MV-4-11 (cell line): ENCODE measurements at regions not wholly inside any gene's neighbourhood (a gene's known extent, or its start where the extent isn't known, plus 50 kb on each side); places are given as distances from the start of the nearest gene placed in this dataset.
A peak's percentile ranks its signal among the peaks of the same experiment; 100 is the strongest.
"Not testable (repeated sequence)": the region's sequence is repeated elsewhere in the genome, so short reads cannot be mapped to it uniquely, and the experiment has no call there.

Experiments used
- DNase-seq: peaks from one replicate; lab custom pipeline; 2025; lab: John Stamatoyannopoulos, UW

DNA sequence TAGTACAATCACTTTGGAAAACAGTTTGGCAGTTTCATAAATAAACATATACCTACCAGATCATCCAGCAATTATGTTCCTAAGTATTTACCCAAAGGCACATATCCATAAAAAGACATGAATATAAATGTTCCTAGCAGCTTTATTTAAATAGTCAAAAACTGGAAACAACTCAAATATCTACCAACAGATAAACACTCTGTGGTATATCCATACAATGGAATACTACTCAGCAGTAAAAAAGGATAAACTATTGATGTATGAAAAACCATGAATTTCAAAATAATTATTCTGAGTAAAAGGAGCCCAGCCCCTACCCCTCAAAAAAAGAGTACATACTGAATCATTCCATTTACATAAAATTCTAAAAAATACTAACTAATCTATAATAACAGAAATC is 232.7 kb upstream of the SLC30A5 start:
- no peak for DNase-seq

DNA sequence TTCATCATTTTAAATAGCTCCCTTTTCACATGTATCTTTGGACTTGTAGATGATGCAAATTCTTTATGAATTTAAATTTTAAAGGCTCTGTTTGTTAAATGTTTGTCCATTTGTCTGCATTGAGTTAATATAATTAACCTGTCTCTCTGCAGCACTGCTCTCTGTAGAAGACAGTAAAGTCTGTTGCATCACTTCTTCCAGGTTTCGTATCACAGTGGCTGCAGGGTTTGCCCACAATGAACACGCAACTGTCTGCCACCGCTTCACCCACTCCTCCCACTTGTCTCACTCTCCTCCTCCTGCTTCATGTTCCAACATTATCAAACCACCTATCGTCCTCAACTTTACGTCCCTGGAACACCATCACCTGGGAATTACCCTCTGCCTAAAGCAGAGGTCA is 231.3 kb upstream of the SLC30A5 start:
- DNase-seq = no peak

DNA sequence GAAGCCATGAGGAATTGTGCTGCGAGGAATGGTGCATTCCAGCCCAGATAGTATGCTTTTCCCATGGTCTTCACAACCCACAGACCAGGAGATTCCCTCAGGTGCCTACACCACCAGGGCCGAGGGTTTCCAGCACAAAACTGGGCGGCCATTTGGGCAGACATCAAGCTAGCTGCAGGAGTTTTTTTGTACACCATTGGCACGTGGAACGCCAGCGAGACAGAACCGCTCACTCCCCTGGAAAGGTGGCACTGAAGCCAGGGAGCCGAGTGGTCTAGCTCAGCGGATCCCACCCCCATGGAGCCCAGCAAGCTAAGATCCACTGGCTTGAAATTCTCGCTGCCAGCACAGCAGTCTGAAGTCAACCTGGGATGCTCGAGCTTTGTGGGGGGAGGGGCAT is 228.6 kb upstream of the SLC30A5 start:
- DNase-seq = not testable (repeated sequence)

DNA sequence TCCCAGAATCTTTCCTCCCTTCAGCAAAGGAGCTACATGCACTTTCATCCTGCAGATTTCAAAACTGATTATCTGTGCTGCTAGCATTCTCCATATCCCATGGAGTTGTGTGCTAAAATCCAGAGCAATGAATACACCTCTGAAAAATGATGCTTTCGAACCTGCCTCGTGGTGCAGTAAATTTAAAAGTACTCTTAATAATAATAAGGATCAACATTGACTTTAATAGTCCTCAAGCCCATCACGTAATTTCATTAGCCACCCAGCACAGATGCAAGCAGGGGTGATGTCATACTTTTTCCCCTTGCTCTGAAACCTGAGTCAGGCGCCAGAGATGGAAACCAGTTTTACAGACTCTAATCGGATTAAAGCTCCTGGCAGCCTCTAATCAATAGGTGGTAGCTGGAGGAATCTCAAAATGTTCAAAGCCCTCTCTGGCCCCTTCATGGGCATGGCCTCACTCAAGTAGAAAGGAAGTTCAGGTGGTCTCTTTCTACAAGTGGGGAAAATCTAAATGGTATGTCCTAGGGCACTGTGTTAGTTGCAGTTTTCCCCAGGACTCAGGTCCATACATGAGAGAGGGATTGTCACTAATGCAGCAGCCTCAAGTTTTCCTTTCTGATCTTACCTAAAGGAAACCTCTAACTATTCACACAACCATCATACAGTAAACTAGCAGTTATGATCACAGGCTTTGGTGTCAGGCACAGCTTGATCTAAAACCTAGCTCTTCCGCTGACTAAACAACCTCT is 221.6 kb upstream of the SLC30A5 start:
- no peak for DNase-seq

DNA sequence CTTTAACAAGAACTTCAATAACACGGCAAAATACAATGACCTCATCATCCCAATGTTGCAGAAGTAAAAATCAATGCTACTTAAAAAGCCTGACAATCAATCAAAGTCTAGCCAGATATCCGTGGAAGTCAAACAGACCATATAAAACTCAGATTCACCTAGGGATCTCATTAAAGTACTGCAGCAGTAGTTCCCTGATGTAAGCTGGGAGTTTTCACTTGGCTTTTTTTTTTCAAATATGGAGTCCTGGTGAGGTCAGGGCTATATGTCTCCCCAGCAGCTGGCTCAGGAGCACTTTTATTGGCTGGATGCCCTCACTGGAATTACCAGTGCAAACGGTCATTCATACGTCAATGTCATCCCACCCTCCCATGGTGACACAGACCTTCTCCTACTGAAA is 220.6 kb upstream of the SLC30A5 start:
- DNase-seq = no peak

DNA sequence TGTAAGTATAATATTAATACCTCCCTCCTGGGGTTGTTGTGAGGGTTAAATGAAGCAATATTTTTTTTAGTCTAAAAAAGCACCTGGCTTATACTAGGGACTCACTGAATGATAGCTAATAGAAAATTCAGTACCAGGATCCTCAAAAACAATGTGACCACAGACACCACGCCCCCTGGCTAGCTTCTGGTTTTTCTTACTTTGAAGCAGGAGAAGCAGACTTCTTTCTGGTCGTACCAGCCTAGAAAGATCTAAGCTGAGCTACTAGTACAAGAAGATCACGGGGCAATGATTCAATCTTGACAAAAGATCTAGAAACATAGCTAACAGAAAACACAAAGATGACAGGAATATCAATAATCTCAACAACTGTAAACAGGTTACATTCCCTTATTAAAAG is 218.5 kb upstream of the SLC30A5 start:
- DNase-seq = no peak

DNA sequence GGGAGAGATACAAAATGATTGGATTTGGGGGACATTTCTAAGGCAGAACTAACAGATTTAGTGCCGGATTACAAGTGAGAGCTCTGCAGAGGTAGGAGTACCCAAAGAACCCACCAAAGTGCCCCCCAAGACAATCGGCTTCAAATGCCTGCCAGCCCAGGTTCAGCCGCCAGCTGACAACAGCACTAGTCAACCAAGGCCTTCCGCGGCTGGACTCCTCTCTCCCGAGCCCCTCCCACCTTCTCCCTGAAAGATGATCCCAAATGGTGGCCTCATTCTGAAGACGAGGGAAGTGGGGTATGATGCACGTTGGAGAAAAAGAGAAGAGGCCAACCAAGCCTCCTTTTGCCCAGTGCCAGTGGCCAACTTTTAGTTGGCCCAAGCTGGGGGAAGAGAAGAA is 210.4 kb upstream of the SLC30A5 start:
- no peak for DNase-seq

DNA sequence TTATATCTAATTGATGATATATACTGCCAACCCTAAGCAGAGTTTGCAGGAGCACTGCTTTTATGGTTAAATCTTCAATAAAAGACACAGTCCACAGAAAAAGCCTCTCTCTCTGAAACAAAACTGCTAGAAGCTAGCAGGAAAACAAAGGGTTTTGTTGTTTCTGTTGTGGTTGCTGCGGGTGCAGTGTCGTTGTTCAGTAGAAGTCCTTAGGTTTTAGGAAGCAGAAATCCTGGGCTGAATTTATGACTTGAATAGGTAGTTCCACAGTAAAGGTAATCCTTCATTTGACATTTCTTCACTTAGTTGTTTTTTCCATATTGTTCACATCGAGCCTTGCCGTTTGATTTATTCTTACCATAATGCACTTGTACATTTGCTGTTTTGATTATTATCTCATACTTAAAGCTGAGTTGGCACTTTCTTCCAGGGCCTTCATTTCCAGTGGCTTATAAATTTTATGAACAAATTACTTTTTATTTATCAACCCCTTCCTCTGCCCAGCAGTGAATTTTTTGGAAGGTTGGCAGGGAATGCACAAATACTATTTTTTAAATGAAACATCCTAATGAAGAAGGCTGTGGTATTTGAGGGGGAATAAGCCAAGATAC is 209.6 kb upstream of the SLC30A5 start:
- DNase-seq = no peak

DNA sequence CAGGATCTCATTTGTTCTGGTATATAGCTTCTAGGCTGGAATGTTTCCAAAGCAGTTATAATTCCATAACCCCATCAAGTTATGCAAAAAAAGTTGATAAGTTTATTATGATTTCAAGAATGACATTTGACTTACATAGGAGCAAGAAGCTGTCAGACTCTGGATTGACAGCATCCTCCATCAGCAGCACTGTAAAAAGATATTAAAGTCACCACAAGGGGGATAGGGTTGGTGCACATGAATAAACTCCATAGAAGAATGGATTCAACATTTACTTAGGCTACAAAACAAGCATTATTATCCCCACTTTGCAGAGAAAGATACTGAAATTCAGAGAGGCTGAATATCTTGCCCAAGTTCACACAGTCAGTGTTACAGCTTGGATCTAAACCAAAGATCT is 208.9 kb upstream of the SLC30A5 start:
- DNase-seq = no peak

DNA sequence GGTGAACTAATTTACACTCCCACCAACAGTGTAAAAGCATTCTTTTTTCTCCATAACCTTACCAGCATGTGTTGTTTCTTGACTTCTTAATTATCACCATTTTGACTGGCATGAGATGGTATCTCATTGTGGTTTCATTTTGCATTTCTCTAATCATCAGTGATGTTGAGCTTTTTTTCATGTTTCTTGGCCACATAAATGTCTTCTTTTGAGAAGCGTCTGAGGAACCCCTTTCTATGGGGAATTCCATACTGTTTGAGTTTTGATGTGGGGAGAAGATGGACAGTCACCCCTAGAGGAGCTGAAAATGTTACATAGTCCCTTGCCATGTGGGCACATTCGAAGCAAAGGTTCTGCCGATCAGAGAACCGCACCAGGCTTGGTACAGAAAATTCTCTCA is 207.0 kb upstream of the SLC30A5 start:
- no peak for DNase-seq

DNA sequence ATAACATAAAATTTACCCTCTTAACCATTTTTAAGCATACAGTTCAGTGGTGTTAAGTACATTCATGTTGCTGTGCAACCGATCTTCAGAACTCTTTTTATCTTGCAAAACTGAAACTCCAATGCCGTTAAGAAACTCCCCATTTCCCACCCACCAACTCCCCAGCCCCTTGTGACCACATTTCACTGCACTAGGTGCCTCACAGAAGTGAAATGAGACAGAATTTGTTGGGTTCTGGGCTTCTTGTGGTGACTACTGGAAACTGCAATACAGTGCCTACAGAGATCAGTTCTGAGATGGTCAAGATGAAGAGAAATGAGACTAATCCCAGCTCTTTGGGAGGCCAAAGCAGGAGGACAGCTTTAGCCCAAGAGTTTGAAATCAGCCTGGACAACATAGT is 202.1 kb upstream of the SLC30A5 start:
- DNase-seq = no peak

DNA sequence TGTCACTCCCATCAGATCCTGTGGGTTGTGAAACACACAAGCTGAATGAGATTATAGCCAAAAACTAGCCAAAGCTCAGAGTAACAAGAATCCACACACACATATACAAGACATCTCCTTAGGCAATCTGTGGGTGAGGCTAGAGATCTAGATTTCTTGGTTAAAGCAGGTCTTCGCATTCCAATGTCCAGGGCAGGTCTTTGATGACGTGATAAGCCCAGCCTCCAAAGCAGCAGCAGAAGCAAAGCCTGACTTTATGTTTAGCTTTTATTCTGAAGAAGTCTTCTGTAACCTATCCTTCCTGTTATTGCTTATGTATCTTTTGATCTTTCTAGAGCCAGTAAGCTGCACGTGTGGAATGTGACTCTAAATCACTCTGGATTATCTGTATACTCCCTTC is 199.1 kb upstream of the SLC30A5 start:
- no peak for DNase-seq

DNA sequence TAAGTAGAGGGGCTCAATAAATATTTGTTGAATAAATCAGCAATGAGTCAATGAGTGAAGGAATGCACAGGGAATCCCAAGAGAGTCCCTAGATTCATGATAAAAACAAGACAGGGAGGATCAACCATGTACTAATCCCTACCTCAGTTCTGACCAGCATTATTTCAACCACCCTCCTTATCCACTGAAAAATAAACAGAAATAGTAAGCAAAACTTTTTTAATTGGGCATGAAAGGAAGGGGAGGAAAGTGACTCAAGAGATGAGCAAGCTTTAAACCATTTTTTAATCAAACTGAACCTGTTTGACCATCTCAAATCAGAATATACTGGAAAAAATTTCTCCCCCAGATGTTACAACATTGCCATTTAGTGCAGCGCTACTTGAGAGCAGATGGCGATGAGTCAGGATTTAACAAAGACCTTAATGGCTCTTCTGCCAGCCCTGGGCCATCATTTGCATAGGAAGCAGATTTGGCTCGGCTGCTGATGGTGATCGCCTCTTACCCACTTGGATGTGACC is 194.8 kb upstream of the SLC30A5 start:
- peak; percentile 35 for DNase-seq

DNA sequence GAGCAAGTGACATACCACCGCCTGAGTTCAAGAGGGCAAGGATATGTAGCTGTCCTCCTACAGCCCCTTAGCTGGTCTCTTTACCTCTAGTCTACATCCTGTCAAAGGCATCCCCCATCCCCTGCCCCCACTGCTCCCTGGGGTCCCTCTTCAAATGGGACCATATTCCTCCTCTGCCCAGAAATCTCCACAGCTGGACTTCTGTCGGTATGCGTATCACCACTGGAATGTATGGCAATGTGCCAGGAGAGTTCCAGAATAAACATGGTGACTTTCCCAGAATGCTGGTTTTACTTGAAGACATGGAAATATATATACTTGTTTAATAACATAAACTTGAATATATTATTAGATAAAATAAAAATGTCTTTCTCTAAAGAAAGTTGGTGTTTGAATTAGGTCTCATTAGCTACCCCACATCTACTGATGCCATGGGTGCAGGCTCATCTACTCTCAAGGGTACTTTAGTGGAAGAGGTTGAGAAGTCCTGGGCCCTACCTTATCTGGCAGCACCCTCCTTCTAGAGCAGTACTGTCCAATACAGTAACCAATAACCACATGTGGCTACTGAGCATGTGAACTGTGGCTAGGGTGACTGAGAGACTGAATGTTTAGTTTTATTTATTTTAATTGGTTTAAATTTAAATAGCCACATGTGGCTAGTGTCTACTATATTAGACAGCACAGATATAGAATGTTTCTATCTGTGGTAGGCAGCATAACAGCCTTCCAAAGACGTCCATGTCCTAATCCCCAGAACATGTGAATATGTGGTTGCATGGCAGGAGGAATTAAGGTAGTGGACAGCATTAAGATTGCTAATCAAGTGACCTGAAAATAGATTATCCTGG is 181.7 kb upstream of the SLC30A5 start:
- no peak for DNase-seq

DNA sequence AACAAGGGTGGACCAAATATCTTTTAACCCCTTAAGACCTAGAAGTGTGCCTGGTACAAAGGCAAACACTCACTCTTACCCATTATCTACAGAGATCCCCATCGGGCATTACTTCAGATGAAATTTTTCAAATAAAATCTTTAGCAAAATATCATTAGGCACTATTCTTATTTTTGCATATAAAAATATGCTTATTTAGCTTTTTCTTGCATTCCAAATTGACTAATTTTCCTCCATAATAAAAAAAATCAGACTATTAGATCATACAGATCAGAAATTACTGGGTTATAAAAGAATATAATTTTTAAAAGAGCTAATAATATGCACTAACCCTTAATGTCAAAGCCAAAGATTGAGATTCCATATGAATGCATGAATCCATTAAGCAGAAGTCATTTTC is 178.7 kb upstream of the SLC30A5 start:
- no peak for DNase-seq

DNA sequence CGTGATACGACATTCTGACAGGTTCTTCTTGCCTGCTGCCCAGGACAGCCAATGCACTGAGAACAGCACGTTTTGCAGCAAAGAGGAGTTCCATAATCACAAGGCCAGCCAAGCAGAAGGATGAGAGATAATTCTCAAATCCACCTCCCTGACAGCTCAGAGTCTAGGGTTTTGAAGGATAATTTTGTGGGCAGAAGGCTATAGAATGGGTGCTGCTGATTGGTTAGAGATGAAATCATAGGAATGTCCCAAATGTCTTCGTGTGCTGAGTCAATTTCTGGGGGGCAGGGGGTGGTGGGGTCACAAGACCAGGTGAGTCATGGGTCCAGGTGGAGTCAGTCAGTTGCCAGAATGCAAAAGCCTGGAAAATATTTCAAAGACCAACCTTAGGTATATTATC is 175.5 kb upstream of the SLC30A5 start:
- DNase-seq = no peak

DNA sequence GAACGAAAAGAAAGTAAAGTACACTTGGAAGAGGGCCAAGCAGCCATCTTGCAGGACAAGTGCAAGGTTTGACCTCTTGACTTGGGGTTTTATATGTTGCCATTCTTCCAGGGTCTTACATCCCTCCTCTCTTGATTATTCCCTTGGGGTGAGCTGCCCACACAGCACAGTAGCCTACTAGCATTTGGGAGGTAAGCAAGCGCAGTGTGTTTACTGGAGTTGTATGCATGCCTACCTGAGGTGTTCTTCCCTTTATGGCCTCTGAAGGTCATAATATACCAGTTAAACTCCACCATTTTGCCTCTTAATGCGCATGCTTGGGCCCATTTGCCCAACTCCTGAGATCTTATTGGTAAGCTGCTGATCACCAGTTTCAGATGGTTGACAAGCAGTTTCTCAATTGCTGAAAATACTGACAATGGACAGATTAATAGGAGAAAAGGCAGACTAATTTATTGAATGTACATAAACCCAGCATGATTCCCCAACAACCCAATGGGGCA is 173.8 kb upstream of the SLC30A5 start:
- no peak for DNase-seq

DNA sequence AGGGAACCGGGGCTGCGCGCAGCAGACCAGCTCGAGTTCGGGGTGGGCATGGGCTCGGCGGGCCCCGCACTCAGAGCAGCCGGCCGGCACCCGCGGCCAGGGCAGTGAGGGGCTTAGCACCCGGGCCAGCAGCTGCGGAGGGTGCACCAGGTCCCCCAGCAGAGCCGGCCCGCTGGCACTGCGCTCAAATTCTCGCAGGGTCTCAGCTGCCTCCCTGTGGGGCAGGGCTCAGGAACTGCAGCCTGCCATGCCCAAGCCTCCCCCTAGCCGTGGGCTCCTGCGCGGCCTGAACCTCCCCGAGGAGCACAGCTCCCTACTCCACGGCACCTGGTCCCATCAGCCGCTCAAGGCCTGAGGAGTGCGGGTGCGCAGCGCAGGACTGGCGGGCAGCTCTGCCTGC is 172.9 kb upstream of the SLC30A5 start:
- DNase-seq = no peak

DNA sequence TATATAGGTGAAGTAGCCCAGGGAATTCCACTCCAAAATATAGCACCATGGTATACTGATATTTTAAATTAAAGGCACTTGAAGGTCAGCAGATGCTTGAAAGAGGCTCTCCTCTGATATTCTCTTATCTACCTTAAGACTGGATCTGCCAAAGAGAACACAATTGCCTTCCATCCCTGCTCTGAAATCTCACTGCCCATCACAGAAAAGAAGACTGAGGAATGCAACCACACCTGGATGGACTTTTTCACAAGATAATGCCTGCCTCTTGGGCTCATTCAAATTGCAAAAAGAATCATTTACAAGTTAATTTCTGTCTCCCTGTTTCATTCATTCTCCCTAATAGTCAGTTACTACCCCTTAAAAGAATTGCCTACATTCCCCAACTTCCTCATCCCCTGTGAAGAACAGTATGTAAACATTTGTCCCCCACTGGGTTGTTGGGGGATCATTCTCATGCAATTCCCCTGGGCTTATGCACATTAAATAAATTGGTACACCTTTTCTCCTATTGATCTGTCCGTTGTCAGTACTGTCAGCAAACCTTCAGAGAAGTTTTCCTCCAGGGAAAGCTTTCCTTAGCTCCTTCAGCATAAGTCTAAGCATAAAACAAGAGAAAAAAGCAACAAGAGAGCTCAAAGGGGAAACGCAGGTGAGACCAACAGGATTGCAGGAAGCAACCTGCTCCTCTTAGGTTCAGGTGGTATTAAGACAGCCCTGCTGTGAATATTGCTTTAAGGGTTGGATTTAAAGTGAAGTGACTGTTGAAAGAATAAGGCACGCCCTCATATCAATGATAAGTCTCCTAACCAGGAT is 171.4 kb upstream of the SLC30A5 start:
- DNase-seq = no peak

DNA sequence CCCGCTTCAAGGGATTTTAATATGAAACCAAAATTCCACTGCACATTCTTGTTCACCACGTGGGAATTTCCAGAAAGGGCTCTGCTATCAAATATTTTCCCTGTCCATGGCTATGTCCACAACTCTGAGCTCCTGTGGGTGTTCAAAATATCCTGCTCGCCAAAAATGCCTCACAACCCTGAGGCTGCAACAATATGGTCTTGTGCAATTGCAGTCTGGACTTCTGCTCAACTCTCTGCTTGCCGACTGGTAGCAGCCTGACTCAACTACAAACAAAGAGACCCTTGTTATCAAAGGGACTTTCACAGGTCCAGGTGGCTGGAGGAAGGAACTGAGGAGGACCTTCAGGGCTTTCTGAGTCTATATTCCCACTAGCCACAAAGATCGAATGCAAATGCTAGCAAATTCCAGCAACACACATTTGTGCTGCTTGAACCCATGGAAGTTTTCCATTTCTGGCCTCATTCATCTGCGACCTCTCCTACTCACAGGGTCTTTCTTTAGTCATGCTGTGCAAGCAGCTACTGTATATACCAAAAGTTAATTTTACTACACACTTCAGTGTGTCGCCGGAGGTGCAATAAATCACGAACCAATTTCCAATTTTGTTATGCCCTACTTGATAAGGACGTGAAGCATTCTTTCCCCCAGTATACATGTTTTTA is 169.2 kb upstream of the SLC30A5 start:
- no peak for DNase-seq

DNA sequence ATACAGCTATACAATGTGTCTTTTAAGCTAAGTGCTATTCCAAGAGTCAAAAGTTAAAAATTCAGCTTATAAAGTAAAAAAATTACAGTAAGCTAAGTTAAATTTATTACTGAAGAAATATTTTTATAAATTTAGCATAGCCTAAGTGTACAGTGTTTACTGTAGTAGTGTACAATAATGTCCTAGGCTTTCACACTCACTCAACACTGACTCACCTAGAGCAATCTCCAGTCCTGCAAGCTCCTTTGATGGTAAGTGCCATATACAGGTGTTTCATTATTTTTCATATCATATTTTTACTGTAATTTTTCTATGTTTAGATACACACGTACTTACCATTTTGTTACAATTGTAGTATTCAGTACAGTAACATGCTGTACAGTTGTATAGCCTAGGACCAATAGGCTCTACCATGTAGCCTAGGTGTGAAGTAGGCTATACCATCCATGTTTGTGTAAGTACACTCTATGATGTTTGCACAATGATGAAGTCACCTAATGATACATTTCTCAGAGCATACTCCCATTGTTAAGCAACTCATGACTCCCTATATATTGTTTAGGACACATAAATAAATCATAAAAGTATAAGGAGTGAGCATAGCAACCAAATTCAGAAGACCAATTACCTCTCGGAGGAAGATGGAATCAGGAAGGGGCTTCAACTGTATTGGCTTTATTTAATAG is 165.1 kb upstream of the SLC30A5 start:
- no peak for DNase-seq
